HUES48 (cell line): ENCODE measurements at regions not wholly inside any gene's neighbourhood (a gene's known extent, or its start where the extent isn't known, plus 50 kb on each side); places are given as distances from the start of the nearest gene placed in this dataset.

Experiments
- H3K27ac ChIP-seq: one replicate; pipeline ENCODE4 v1.7.0; 2013; ENCODE audit warnings: low read depth, low read length, inconsistent platforms
- H3K27me3 ChIP-seq: 2 replicates; pipeline ENCODE4 v1.6.1; 2013; ENCODE audit warnings: mild to moderate bottlenecking, low read length; ENCODE audit not compliant: control insufficient read depth, insufficient read depth
- H3K36me3 ChIP-seq: 2 replicates; pipeline ENCODE4 v1.6.1; 2013; ENCODE audit warnings: low read length; ENCODE audit not compliant: control insufficient read depth, insufficient read depth
- H3K4me1 ChIP-seq: 2 replicates; pipeline ENCODE4 v1.6.1; 2013; ENCODE audit warnings: mild to moderate bottlenecking, low read length; ENCODE audit not compliant: control insufficient read depth, insufficient read depth
- H3K4me3 ChIP-seq: 2 replicates; pipeline ENCODE4 v1.5.1; 2013; ENCODE audit warnings: mild to moderate bottlenecking, low read depth, low read length
- H3K9ac ChIP-seq: 2 replicates; pipeline ENCODE4 v1.6.1; 2013; ENCODE audit warnings: mild to moderate bottlenecking, low read depth, low read length, moderate library complexity
- H3K9me3 ChIP-seq: 2 replicates; pipeline ENCODE4 v1.6.1; 2013; ENCODE audit warnings: low read length; ENCODE audit not compliant: control insufficient read depth, insufficient read depth

- no peaks in the 10 kb centered on the region for H3K36me3 ChIP-seq
- H3K27ac ChIP-seq, result no peak overlapping the region
- no peak overlapping the region for H3K9ac ChIP-seq
- no peaks in the 10 kb centered on the region for H3K4me1 ChIP-seq
- H3K27me3 ChIP-seq, result no peaks in the 10 kb centered on the region
- H3K9me3 ChIP-seq, result peaks cover 90% of the 10 kb centered on the region
- H3K4me3 ChIP-seq, result no peak overlapping the region
Measured at GRCh38 chr1:4272568-4272967, 372.5 kb upstream of the C1orf174 start.

DNA sequence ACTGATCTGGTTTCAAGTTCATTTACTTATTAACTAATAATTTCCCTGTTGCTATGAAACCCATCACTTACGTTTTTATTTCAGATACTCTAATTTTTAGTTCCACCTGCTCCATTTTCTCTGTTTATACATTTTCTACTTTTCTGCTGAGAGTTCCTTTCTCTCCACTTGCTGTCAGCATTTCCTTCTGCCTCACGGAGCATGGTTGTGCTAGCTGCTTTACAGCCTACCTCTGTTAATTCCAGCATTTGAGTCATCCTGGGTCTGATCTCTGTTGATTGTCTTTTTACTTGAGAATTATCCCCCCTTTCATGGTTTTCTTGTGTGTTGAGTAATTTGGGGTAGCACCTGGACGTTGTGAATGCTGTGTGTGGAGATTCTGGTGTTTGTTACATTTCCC lies 373.2 kb upstream of the C1orf174 start:
- H3K9ac ChIP-seq, result no peak overlapping the region
- H3K4me3 ChIP-seq, result no peak overlapping the region
- no peaks in the 10 kb centered on the region for H3K36me3 ChIP-seq
- H3K9me3 ChIP-seq, result peaks cover 90% of the 10 kb centered on the region
- H3K27ac ChIP-seq, result no peak overlapping the region
- no peaks in the 10 kb centered on the region for H3K4me1 ChIP-seq
- no peaks in the 10 kb centered on the region for H3K27me3 ChIP-seq

DNA sequence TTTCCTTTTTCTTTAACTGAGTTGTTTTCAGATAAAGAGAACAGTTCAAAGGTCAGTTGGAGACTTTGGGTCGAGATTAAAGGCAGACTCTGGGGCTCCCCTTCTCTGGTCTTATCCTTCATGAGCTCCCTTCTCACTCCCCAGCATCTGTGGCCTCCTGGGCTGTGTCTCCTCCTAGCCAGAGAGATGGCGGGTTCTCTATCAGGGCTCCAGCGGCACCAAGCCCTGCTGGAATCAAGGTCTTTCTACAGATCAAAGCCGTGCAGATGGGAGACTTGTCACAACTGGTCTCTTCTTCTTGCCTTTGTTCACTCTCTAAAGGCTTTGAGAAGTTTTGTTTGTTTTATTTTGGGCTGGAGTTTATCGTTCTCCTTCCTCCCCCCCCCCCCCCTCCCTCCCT lies 373.7 kb upstream of the C1orf174 start:
- Histone ChIP-seq H3K9me3 (peaks cover 89% of the 10 kb centered on the region), H3K27me3 (no peaks in the 10 kb centered on the region), H3K27ac (no peak overlapping the region), H3K9ac (no peak overlapping the region), H3K4me3 (no peak overlapping the region), H3K36me3 (no peaks in the 10 kb centered on the region), H3K4me1 (no peaks in the 10 kb centered on the region)

GRCh38 chr1:4275083-4275482 lies 375.0 kb upstream of the C1orf174 start:
- Histone ChIP-seq H3K27me3 (no peaks in the 10 kb centered on the region), H3K4me1 (no peaks in the 10 kb centered on the region), H3K4me3 (no peak overlapping the region), H3K36me3 (no peaks in the 10 kb centered on the region), H3K9me3 (peaks cover 92% of the 10 kb centered on the region), H3K27ac (no peak overlapping the region), H3K9ac (no peak overlapping the region)

DNA sequence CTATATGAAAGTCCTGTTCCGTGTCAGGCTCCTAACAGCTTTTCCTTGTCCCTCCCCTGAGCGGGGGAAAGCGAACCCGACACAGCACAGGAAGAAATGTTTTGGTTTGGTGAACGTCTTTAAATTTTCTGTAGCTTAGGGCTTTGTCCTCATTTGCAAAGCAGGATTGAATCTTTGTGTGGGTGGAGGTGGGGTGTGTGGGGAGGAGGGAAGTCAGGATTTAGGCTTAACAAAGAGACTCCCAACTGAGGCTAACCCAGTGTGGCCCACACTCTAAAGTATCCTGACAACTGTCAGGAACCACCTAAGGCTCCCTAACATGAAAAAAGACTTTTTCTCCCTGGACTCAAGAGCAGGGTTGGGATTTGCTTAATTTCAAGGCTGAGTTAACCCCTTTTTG lies 376.2 kb upstream of the C1orf174 start:
- H3K9me3 ChIP-seq, result peaks cover 92% of the 10 kb centered on the region
- no peak overlapping the region for H3K4me3 ChIP-seq
- H3K9ac ChIP-seq, result no peak overlapping the region
- H3K36me3 ChIP-seq, result no peaks in the 10 kb centered on the region
- no peaks in the 10 kb centered on the region for H3K27me3 ChIP-seq
- peak overlapping the region; percentile 29 for H3K27ac ChIP-seq
- no peaks in the 10 kb centered on the region for H3K4me1 ChIP-seq

- no peak overlapping the region for H3K4me3 ChIP-seq
- H3K9me3 ChIP-seq, result peaks cover 93% of the 10 kb centered on the region
- H3K36me3 ChIP-seq, result no peaks in the 10 kb centered on the region
- no peak overlapping the region for H3K9ac ChIP-seq
- no peak overlapping the region for H3K27ac ChIP-seq
- no peaks in the 10 kb centered on the region for H3K27me3 ChIP-seq
- no peaks in the 10 kb centered on the region for H3K4me1 ChIP-seq
Measured at GRCh38 chr1:4277598-4277997, 376.8 kb upstream of the AJAP1 start.

- no peak overlapping the region for H3K9ac ChIP-seq
- H3K27me3 ChIP-seq, result no peaks in the 10 kb centered on the region
- no peaks in the 10 kb centered on the region for H3K36me3 ChIP-seq
- H3K9me3 ChIP-seq, result peaks cover 86% of the 10 kb centered on the region
- H3K4me3 ChIP-seq, result no peak overlapping the region
- no peak overlapping the region for H3K27ac ChIP-seq
- H3K4me1 ChIP-seq, result no peaks in the 10 kb centered on the region
Measured at GRCh38 chr1:4284976-4285375, 369.4 kb upstream of the AJAP1 start.

DNA sequence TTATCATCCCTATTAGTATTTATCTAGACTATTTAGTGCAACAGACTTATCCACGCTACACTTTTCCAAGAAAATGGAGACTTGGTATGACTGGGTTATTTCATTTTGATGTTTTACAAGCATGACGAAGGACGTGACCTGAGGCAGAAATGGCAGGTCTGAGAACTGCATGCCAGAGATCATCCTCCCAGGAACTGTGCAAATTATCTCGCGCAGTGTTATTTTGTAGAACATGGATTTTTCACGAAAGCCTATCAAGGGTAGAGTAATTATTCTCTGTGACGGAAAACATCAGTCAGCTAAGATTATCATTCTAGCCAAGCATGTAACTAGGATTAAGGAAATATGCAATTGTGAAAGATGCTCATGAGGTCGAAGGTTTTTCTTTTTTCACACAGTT lies 361.5 kb upstream of the AJAP1 start:
- H3K4me3 ChIP-seq, result no peak overlapping the region
- H3K9ac ChIP-seq, result no peak overlapping the region
- H3K9me3 ChIP-seq, result peaks cover 90% of the 10 kb centered on the region
- H3K27me3 ChIP-seq, result no peaks in the 10 kb centered on the region
- no peaks in the 10 kb centered on the region for H3K4me1 ChIP-seq
- H3K27ac ChIP-seq, result no peak overlapping the region
- no peaks in the 10 kb centered on the region for H3K36me3 ChIP-seq

GRCh38 chr1:4298361-4299083 lies 355.9 kb upstream of the AJAP1 start:
- Histone ChIP-seq H3K27ac (no peak overlapping the region), H3K9ac (no peak overlapping the region)

DNA sequence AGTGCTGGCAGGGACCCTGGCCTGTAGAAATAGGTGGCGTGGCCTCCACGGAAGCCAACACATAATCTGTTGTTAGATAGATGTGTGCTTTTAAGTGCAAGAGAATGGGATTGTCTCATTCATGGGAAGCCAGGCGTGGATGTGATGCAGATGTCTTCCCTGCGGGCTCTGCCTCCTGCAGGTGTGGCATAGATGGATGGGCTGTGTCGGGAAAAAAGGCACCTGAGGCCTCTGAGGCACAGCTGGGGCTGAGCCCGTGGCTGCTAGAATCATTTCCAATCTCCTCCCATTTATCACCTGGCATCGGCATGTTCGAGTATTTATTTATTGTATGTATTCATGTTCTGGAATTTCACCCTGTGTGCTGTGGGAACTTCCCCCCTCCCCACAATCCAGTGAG lies 353.4 kb upstream of the AJAP1 start:
- Histone ChIP-seq H3K4me3 (no peak overlapping the region), H3K9me3 (peaks cover 95% of the 10 kb centered on the region), H3K36me3 (no peaks in the 10 kb centered on the region)

More at GRCh38 chr1:4298361-4299083, 355.9 kb upstream of the AJAP1 start:
- peaks cover 95% of the 10 kb centered on the region for H3K9me3 ChIP-seq
- H3K4me1 ChIP-seq, result no peaks in the 10 kb centered on the region
- H3K36me3 ChIP-seq, result no peaks in the 10 kb centered on the region
- H3K4me3 ChIP-seq, result no peak overlapping the region
- H3K27me3 ChIP-seq, result no peaks in the 10 kb centered on the region

DNA sequence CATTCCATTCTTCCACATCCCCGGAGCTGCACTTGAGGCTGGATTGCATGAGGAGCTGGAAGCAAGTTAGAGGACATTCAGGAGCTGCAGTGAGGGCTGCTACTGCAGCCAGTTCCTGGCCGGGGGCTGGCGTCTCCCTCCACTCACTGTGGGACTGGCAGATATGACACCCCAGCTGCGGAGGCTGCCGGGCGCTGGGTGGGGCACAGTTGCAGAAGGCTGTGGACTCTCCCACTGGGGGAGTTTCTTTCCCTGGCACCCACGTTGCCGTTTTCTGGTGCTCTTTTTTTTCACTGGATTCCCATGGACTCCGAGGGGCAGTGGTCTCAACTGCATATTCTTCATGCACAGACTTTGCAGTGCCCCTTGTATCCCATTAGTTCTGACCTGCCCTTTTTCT lies 351.1 kb upstream of the AJAP1 start:
- Histone ChIP-seq H3K36me3 (no peaks in the 10 kb centered on the region), H3K27ac (no peak overlapping the region), H3K4me3 (no peak overlapping the region), H3K9me3 (peaks cover 99% of the 10 kb centered on the region), H3K27me3 (no peaks in the 10 kb centered on the region), H3K4me1 (no peaks in the 10 kb centered on the region), H3K9ac (no peak overlapping the region)

More for the DNA sequence above, 353.4 kb upstream of the AJAP1 start:
- H3K9ac ChIP-seq, result no peak overlapping the region
- no peaks in the 10 kb centered on the region for H3K4me1 ChIP-seq
- H3K27me3 ChIP-seq, result no peaks in the 10 kb centered on the region
- no peak overlapping the region for H3K27ac ChIP-seq
